H1 (cell line): ENCODE measurements at regions not wholly inside any gene's neighbourhood (a gene's known extent, or its start where the extent isn't known, plus 50 kb on each side); places are given as distances from the start of the nearest gene placed in this dataset.

Experiments
- CTCF ChIA-PET: fragments of 300-600 bp; sonication (Branson Sonifier 250); formaldehyde crosslinking; loops from one replicate; lab custom pipeline; 2021; ENCODE audit not compliant: partially characterized antibody; lab: Charles Lee
- POLR2A ChIA-PET: fragments of 300-600 bp; sonication (Branson Sonifier 250); formaldehyde crosslinking; loops from one replicate; lab custom pipeline; 2021; ENCODE audit warnings: inconsistent platforms; ENCODE audit not compliant: partially characterized antibody; lab: Charles Lee
- DNase-seq, 2 experiments: peaks; one replicate each; pipeline versions ENCODE4 v3.0.0 to v3.0.0-alpha.2; 2010 to 2022; ENCODE audit warnings: low spot score in 2 of 2, low read depth in 1 of 2, mixed read lengths in 1 of 2
- FAIRE-seq: peaks from 2 replicates; lab custom pipeline; 2011; peaks lifted over from hg19 to GRCh38; lab: Jason Lieb, UNC
- H2AFZ ChIP-seq: 2 replicates; pipeline ENCODE4 v1.8.1; 2012; ENCODE audit warnings: low read length, inconsistent platforms
- H2AK5ac ChIP-seq: 2 replicates; pipeline ENCODE4 v1.6.1; 2013; ENCODE audit warnings: low read depth, low read length
- H2BK120ac ChIP-seq: replicated peaks from 2 replicates; pipeline ENCODE3; 2013; ENCODE audit warnings: low read depth, low read length, inconsistent platforms
- H2BK12ac ChIP-seq: 2 replicates; pipeline ENCODE4 v1.6.1; 2013; ENCODE audit warnings: low read depth, low read length
- H2BK15ac ChIP-seq: 2 replicates; pipeline ENCODE4 v1.6.1; 2013; ENCODE audit warnings: low read length
- H2BK20ac ChIP-seq: 2 replicates; pipeline ENCODE4 v1.6.1; 2013; ENCODE audit warnings: low read length
- H2BK5ac ChIP-seq: 2 replicates; pipeline ENCODE4 v1.6.1; 2013; ENCODE audit warnings: low read depth, low read length
- H3K14ac ChIP-seq: 2 replicates; pipeline ENCODE4 v1.6.1; 2013; ENCODE audit warnings: inconsistent platforms; ENCODE audit not compliant: insufficient read length
- H3K18ac ChIP-seq: 2 replicates; pipeline ENCODE4 v1.6.1; 2013; ENCODE audit warnings: low read length; ENCODE audit errors: extremely low read depth
- H3K23ac ChIP-seq: 2 replicates; pipeline ENCODE4 v1.6.1; 2013; ENCODE audit warnings: inconsistent platforms; ENCODE audit not compliant: insufficient read length
- H3K23me2 ChIP-seq: 2 replicates; pipeline ENCODE4 v1.6.1; 2013; ENCODE audit warnings: low read depth, low read length
- H3K27ac ChIP-seq: 2 replicates; pipeline ENCODE4 v1.6.1; 2011; ENCODE audit warnings: low read depth, low read length, inconsistent platforms
- H3K27me3 ChIP-seq, 4 experiments: replicated peaks in 1 of 4; 1 replicate in 1 of 4; 2 replicates in 3 of 4; pipeline versions ENCODE4 v1.6.1 to v1.8.1; 2011 to 2013; ENCODE audit warnings: low read length in 3 of 4, mild to moderate bottlenecking in 3 of 4, inconsistent platforms in 2 of 4, mixed read lengths in 2 of 4, moderate library complexity in 1 of 4; ENCODE audit not compliant: control insufficient read depth in 3 of 4, insufficient read depth in 3 of 4; ENCODE audit errors: extremely low read depth in 1 of 4
- H3K36me3 ChIP-seq, 4 experiments: 2 replicates each; pipeline versions ENCODE4 v1.6.1 to v1.8.1; 2011 to 2013; ENCODE audit warnings: mild to moderate bottlenecking in 4 of 4, low read length in 3 of 4, moderate library complexity in 2 of 4, control low read depth in 1 of 4, inconsistent platforms in 1 of 4; ENCODE audit not compliant: insufficient read depth in 4 of 4, control insufficient read depth in 2 of 4
- H3K4ac ChIP-seq: replicated peaks from 2 replicates; pipeline ENCODE3; 2013; ENCODE audit warnings: low read length, low read depth, mixed read lengths, inconsistent platforms; ENCODE audit not compliant: insufficient read length
- H3K4me1 ChIP-seq, 4 experiments: replicated peaks in 1 of 4; 1 replicate in 1 of 4; 2 replicates in 3 of 4; pipeline versions ENCODE4 v1.6.1 to v1.8.1; 2011 to 2013; ENCODE audit warnings: low read length in 3 of 4, inconsistent platforms in 2 of 4, mixed read lengths in 1 of 4; ENCODE audit not compliant: insufficient read depth in 4 of 4, control insufficient read depth in 3 of 4
- H3K4me2 ChIP-seq, 2 experiments: 2 replicates each; pipeline versions ENCODE4 v1.6.1 to v1.8.1; 2011 to 2013; ENCODE audit warnings: low read depth in 2 of 2, low read length in 2 of 2, control low read depth in 1 of 2, inconsistent platforms in 1 of 2, mild to moderate bottlenecking in 1 of 2; ENCODE audit not compliant: insufficient read depth in 1 of 2
- H3K4me3 ChIP-seq, 4 experiments: fragments of 200-600, 300-600 bp in 1 of 4; sonication (generic), shearing (Covaris generic), sonication (Bioruptor Twin) in 1 of 4; 2 replicates each; pipeline versions ENCODE4 v1.5.1 to v1.8.1; 2011 to 2016; ENCODE audit warnings: low read length in 4 of 4, low read depth in 3 of 4, control low read depth in 2 of 4, inconsistent platforms in 2 of 4, mild to moderate bottlenecking in 2 of 4, mixed read lengths in 1 of 4, moderate library complexity in 1 of 4; ENCODE audit not compliant: insufficient read depth in 2 of 4; ENCODE audit errors: extremely low read depth in 1 of 4
- H3K56ac ChIP-seq: replicated peaks from 2 replicates; pipeline ENCODE3; 2013; ENCODE audit warnings: low read depth, mild to moderate bottlenecking, mixed read lengths, low read length, inconsistent platforms; ENCODE audit not compliant: insufficient read length
- H3K79me1 ChIP-seq: 2 replicates; pipeline ENCODE4 v1.6.1; 2013; ENCODE audit warnings: low read depth, low read length, control low read depth
- H3K79me2 ChIP-seq, 2 experiments: 2 replicates each; pipeline versions ENCODE4 v1.6.1 to v1.8.1; 2012 to 2013; ENCODE audit warnings: low read length in 2 of 2, mild to moderate bottlenecking in 2 of 2, inconsistent platforms in 1 of 2; ENCODE audit not compliant: insufficient read depth in 2 of 2, control insufficient read depth in 1 of 2
- H3K9ac ChIP-seq, 4 experiments: replicated peaks in 1 of 4; 1 replicate in 1 of 4; 2 replicates in 3 of 4; pipeline versions ENCODE4 v1.6.1 to v1.8.1; 2011 to 2013; ENCODE audit warnings: low read depth in 3 of 4, low read length in 3 of 4, control low read depth in 2 of 4, mild to moderate bottlenecking in 2 of 4, moderate library complexity in 2 of 4, inconsistent platforms in 1 of 4; ENCODE audit errors: extremely low read depth in 1 of 4
- H3K9me3 ChIP-seq, 2 experiments: 2 replicates each; pipeline versions ENCODE4 v1.6.1 to v1.8.1; 2012 to 2013; ENCODE audit warnings: mild to moderate bottlenecking in 2 of 2, moderate library complexity in 2 of 2, control low read depth in 1 of 2, inconsistent platforms in 1 of 2, low read depth in 1 of 2, low read length in 1 of 2, mixed read lengths in 1 of 2; ENCODE audit not compliant: insufficient read depth in 2 of 2
- H4K20me1 ChIP-seq, 2 experiments: replicated peaks in 1 of 2; 2 replicates each; pipeline versions ENCODE3 to v1.8.1; 2011 to 2013; ENCODE audit warnings: inconsistent platforms in 2 of 2, low read length in 2 of 2, mild to moderate bottlenecking in 1 of 2; ENCODE audit not compliant: insufficient read depth in 2 of 2, control insufficient read depth in 1 of 2
- H4K5ac ChIP-seq: 2 replicates; pipeline ENCODE4 v1.6.1; 2013; ENCODE audit warnings: low read length, low read depth, mixed read lengths, inconsistent platforms; ENCODE audit not compliant: insufficient read length
- H4K8ac ChIP-seq: 2 replicates; pipeline ENCODE4 v1.8.0; 2013; ENCODE audit warnings: mild to moderate bottlenecking, moderate library complexity, low read length, inconsistent platforms; ENCODE audit not compliant: insufficient read depth; ENCODE audit errors: extremely low read depth
- H4K91ac ChIP-seq: replicated peaks from 2 replicates; pipeline ENCODE3; 2013; ENCODE audit warnings: low read length, mixed read lengths, inconsistent platforms; ENCODE audit not compliant: insufficient read length
- BRCA1 ChIP-seq: IDR thresholded peaks from 2 replicates; pipeline ENCODE4 v1.6.1; 2012; ENCODE audit warnings: low read depth, low read length, improper control_type of control experiment
- EP300 ChIP-seq, 2 experiments: IDR thresholded peaks; 1 replicate in 1 of 2; 2 replicates in 1 of 2; pipeline ENCODE4 v1.6.1; 2011 to 2012; ENCODE audit warnings: low read depth in 2 of 2, low read length in 2 of 2, mild to moderate bottlenecking in 2 of 2, borderline replicate concordance in 1 of 2, inconsistent platforms in 1 of 2, moderate library complexity in 1 of 2
- GABPA ChIP-seq: IDR thresholded peaks from 2 replicates; pipeline ENCODE4 v1.6.1; 2011; ENCODE audit warnings: mild to moderate bottlenecking, low read length, moderate library complexity, borderline replicate concordance; ENCODE audit not compliant: insufficient read depth
- MAFK ChIP-seq: IDR thresholded peaks from 2 replicates; pipeline ENCODE4 v1.6.1; 2012; ENCODE audit warnings: low read depth, mild to moderate bottlenecking, improper control_type of control experiment, low read length
- WGBS, 2 experiments: shearing (Covaris generic) in 1 of 2; methylation state at CpG; one replicate each; pipeline versions ENCODE4 v1.1.6 to v1.1.7; 2013 to 2015; ENCODE audit warnings: low lambda C conversion rate in 2 of 2, mixed read lengths in 2 of 2, inconsistent platforms in 1 of 2, low coverage in 1 of 2, missing lambda C conversion rate in 1 of 2; ENCODE audit not compliant: insufficient replicate concordance in 2 of 2, insufficient coverage in 1 of 2, insufficient read length in 1 of 2; ENCODE audit errors: extremely low coverage in 1 of 2, missing lambda C conversion rate in 1 of 2; 5-methylcytosine and 5-hydroxymethylcytosine counted together
- TF ChIP-seq, protein P1 (sequence below): IDR thresholded peaks from 2 replicates; pipeline ENCODE4 v1.6.1; 2011; ENCODE audit warnings: low read depth, mild to moderate bottlenecking, low read length; ENCODE audit not compliant: insufficient read depth
- TF ChIP-seq, protein P2 (sequence below): IDR thresholded peaks from 2 replicates; pipeline ENCODE4 v1.6.1; 2012; ENCODE audit warnings: inconsistent platforms

DNA sequence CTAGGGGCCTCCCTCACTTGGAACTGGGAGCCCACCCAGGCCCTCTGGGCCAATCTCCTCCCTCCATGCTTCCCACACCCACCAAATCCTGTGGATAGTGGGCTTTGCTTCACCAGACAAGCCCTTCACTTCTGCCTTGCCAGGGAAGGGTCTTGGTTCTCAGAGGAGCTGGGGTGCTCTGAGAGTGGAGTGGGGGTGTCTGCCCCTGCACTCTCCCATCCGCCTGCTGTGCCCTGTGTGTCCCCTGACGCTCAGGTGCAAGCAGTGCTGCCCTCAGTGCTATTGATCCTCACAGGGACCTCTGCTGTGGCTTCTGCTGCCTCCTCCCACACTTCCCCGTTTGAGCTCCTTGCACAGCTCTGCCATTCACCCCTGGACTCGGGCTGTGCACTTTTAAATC is 117.3 kb upstream of the NKX1-1 start:
- FAIRE-seq = no peak
- H3K14ac ChIP-seq = no peak overlapping the region
- no peak overlapping the region for H4K5ac ChIP-seq
- H4K20me1 ChIP-seq = no peaks in the 10 kb centered on the region
- POLR2A ChIA-PET = no interaction called here
- H2BK5ac ChIP-seq = no peak overlapping the region
- H3K27ac ChIP-seq = no peak overlapping the region
- TF ChIP-seq, protein P1, sequence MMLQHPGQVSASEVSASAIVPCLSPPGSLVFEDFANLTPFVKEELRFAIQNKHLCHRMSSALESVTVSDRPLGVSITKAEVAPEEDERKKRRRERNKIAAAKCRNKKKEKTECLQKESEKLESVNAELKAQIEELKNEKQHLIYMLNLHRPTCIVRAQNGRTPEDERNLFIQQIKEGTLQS = no peak
- TF ChIP-seq MAFK (no peak), BRCA1 (no peak), EP300 (IDR thresholded peaks at IDR 0.05; ENCODE audit: borderline replicate concordance in 1 of 2, low read depth in 2 of 2, low read length in 2 of 2) (no peak), GABPA (no peak)
- TF ChIP-seq, protein P2, sequence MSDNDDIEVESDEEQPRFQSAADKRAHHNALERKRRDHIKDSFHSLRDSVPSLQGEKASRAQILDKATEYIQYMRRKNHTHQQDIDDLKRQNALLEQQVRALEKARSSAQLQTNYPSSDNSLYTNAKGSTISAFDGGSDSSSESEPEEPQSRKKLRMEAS = no peak
- TF ChIP-seq, all 59 proteins: peak for 0
- no peaks in the 10 kb centered on the region for H3K79me2 ChIP-seq
- no peak overlapping the region for H3K4me2 ChIP-seq
- H3K23ac ChIP-seq = no peak overlapping the region
- H4K8ac ChIP-seq = no peak overlapping the region
- no peak overlapping the region for H3K4ac ChIP-seq
- DNase-seq = no peak
- H2AK5ac ChIP-seq = no peak overlapping the region
- H3K23me2 ChIP-seq = no peaks in the 10 kb centered on the region
- H3K9me3 ChIP-seq = no peaks in the 10 kb centered on the region
- no peak overlapping the region; a peak in 1 of 7 replicates for H3K9ac ChIP-seq
- H3K18ac ChIP-seq = no peak overlapping the region
- no peak overlapping the region for H2BK15ac ChIP-seq
- H3K36me3 ChIP-seq = no peaks in the 10 kb centered on the region
- no peak overlapping the region for H2BK120ac ChIP-seq
- H3K56ac ChIP-seq = no peak overlapping the region
- CTCF ChIA-PET = interaction anchor here (0.9 kb wide), 1 partner anchor 25 kb away, joined by 6 read pairs; no protein-coding TSS in a partner anchor
- H3K4me3 ChIP-seq = no peak overlapping the region
- no peak overlapping the region for H4K91ac ChIP-seq
- no peak overlapping the region for H2BK12ac ChIP-seq
- no peak overlapping the region for H2BK20ac ChIP-seq
- H3K27me3 ChIP-seq = peaks cover 0 to 10% (median 3%) of the 10 kb centered on the region in 4 experiments; a peak in 3 of 7 replicates
- 93% methylated on average over 4 of the region's 4 CpGs; no CpG with 5 or more reads in 1 of the 2 experiments for WGBS, 2 experiments
- no peaks in the 10 kb centered on the region for H3K79me1 ChIP-seq
- 0 out of 7 replicates have a peak, but pooled peaks cover 0 to 2% (median 0%) of the 10 kb centered on the region in 4 experiments for H3K4me1 ChIP-seq
- no peak overlapping the region for H2AFZ ChIP-seq
